ENCODE measurements at regions not wholly inside any gene's neighbourhood (a gene's known extent, or its start where the extent isn't known, plus 50 kb on each side); places are given as distances from the start of the nearest gene placed in this dataset.

GRCh38 chr15:98312913-98313312 is 335.4 kb upstream of the IGF1R start:
- H3K4me1 Mint-ChIP-seq (ENCODE audit: unreplicated experiment): no peaks in the 10 kb centered on the region
- no peak overlapping the region for H3K4me3 Mint-ChIP-seq
- DNase-seq (ENCODE audit: extremely low spot score, unreplicated experiment): no peak
- H3K36me3 Mint-ChIP-seq: no peaks in the 10 kb centered on the region
- H3K27me3 Mint-ChIP-seq: peaks cover 36% of the 10 kb centered on the region
- no peak for TF ChIP-seq CTCF (conservative IDR thresholded peaks at IDR 0.05)
- no peaks in the 10 kb centered on the region for H3K9me3 Mint-ChIP-seq
- no peak overlapping the region for H3K27ac Mint-ChIP-seq

- TF ChIP-seq CTCF (conservative IDR thresholded peaks at IDR 0.05): no peak
- no peak for DNase-seq (ENCODE audit: extremely low spot score, unreplicated experiment)
- Mint-ChIP-seq H3K9me3 (peaks cover 5% of the 10 kb centered on the region), H3K27ac (no peak overlapping the region), H3K4me3 (no peak overlapping the region), H3K4me1 (ENCODE audit: unreplicated experiment) (no peaks in the 10 kb centered on the region), H3K36me3 (no peaks in the 10 kb centered on the region), H3K27me3 (peaks cover 21% of the 10 kb centered on the region)
Measured at GRCh38 chr15:98315971-98316370, 332.4 kb upstream of the IGF1R start.

GRCh38 chr15:98321896-98322295 is 326.4 kb upstream of the IGF1R start:
- no peak for TF ChIP-seq CTCF (conservative IDR thresholded peaks at IDR 0.05)
- H3K27ac Mint-ChIP-seq: no peak overlapping the region
- H3K4me1 Mint-ChIP-seq (ENCODE audit: unreplicated experiment): peaks cover 3% of the 10 kb centered on the region
- H3K4me3 Mint-ChIP-seq: no peak overlapping the region
- no peaks in the 10 kb centered on the region for H3K27me3 Mint-ChIP-seq
- H3K9me3 Mint-ChIP-seq: peaks cover 5% of the 10 kb centered on the region
- no peak for DNase-seq (ENCODE audit: extremely low spot score, unreplicated experiment)
- no peaks in the 10 kb centered on the region for H3K36me3 Mint-ChIP-seq

DNA sequence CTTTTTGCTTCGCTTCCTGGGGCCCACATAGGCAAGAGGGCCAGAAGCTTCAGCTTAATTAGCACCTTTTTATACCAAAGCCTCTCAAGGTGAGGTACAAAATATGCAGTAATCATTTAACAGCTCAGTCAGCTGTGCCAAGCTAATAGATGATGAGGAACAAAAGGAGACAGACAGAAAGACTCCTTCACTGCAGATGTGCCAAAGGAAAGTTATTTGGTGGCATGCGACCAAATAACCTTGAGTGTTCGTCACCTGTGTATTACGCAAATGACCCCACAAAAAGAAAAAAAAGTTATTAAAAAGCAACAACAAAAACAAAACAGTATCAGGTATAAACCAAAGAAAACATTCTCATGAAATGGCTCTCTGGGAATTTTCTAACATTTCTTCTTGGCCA is 325.8 kb upstream of the IGF1R start:
- H3K36me3 Mint-ChIP-seq: no peaks in the 10 kb centered on the region
- no peak overlapping the region for H3K27ac Mint-ChIP-seq

DNA sequence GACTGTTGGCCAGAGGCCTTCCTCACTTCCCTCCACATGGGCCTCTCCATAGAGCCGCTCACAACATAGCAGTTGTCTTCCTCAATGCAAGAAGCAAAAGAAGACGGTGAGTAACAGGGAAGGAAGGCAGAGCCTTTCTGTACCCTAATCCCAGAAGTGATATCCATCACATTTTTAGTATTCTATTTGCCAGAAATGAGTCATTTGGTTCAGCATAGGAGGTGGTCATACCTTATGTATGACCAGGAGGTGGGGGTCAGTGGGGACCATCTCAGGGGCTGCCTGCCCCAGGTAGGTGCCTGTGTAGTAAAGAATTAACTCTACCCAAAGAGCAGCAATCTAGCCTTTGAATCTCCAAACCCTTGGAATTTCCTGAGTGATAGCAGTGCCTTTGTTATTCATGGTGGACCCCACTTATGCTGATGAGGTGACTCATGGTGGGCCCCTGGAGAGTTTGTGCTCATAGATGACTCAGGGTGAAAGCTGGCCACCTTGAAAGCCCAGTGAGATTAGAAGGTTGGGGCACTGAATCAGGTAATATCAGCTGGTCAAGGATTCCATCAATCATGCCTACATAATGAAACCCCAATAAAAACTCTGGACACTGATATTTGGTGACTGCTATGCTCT is 323.9 kb upstream of the IGF1R start:
- H3K4me3 Mint-ChIP-seq: no peak overlapping the region
- H3K9me3 Mint-ChIP-seq: no peaks in the 10 kb centered on the region
- no peak overlapping the region for H3K27ac Mint-ChIP-seq
- no peaks in the 10 kb centered on the region for H3K36me3 Mint-ChIP-seq
- peaks cover 6% of the 10 kb centered on the region for H3K27me3 Mint-ChIP-seq
- H3K4me1 Mint-ChIP-seq (ENCODE audit: unreplicated experiment): peaks cover 3% of the 10 kb centered on the region
- no peak for TF ChIP-seq CTCF (conservative IDR thresholded peaks at IDR 0.05)
- no peak for DNase-seq (ENCODE audit: extremely low spot score, unreplicated experiment)

More for the DNA sequence above, 325.8 kb upstream of the IGF1R start:
- Mint-ChIP-seq H3K27me3 (peaks cover 3% of the 10 kb centered on the region), H3K4me3 (no peak overlapping the region), H3K9me3 (peaks cover 5% of the 10 kb centered on the region), H3K4me1 (ENCODE audit: unreplicated experiment) (peaks cover 3% of the 10 kb centered on the region)
- no peak for TF ChIP-seq CTCF (conservative IDR thresholded peaks at IDR 0.05)
- DNase-seq (ENCODE audit: extremely low spot score, unreplicated experiment): no peak

GRCh38 chr15:98326804-98327203 is 321.5 kb upstream of the IGF1R start:
- H3K27me3 Mint-ChIP-seq: peaks cover 16% of the 10 kb centered on the region
- no peak overlapping the region for H3K27ac Mint-ChIP-seq
- no peak for TF ChIP-seq CTCF (conservative IDR thresholded peaks at IDR 0.05)
- no peak for DNase-seq (ENCODE audit: extremely low spot score, unreplicated experiment)
- no peak overlapping the region for H3K4me3 Mint-ChIP-seq
- no peaks in the 10 kb centered on the region for H3K9me3 Mint-ChIP-seq
- H3K4me1 Mint-ChIP-seq (ENCODE audit: unreplicated experiment): peaks cover 9% of the 10 kb centered on the region
- no peaks in the 10 kb centered on the region for H3K36me3 Mint-ChIP-seq
